H1 (cell line): ENCODE measurements at regions not wholly inside any gene's neighbourhood (a gene's known extent, or its start where the extent isn't known, plus 50 kb on each side); places are given as distances from the start of the nearest gene placed in this dataset.

Experiments used
- CHD2 ChIP-seq: IDR thresholded peaks from 2 replicates; pipeline ENCODE4 v1.6.1; 2012; ENCODE audit warnings: low read length, improper control_type of control experiment
- CTCF ChIP-seq, 3 experiments: IDR thresholded peaks; 1 replicate in 2 of 3; 2 replicates in 1 of 3; pipeline versions ENCODE4 v1.5.1 to v1.6.1; 2011; ENCODE audit warnings: low read length in 3 of 3, mild to moderate bottlenecking in 3 of 3, inconsistent platforms in 2 of 3, low read depth in 1 of 3, moderate library complexity in 1 of 3; ENCODE audit not compliant: insufficient read depth in 1 of 3; ENCODE audit errors: control extremely low read depth in 1 of 3
- EGR1 ChIP-seq: IDR thresholded peaks from 2 replicates; pipeline ENCODE4 v1.6.1; 2011; ENCODE audit warnings: low read depth, low read length, borderline replicate concordance
- EP300 ChIP-seq, 2 experiments: IDR thresholded peaks; 1 replicate in 1 of 2; 2 replicates in 1 of 2; pipeline ENCODE4 v1.6.1; 2011 to 2012; ENCODE audit warnings: low read depth in 2 of 2, low read length in 2 of 2, mild to moderate bottlenecking in 2 of 2, borderline replicate concordance in 1 of 2, inconsistent platforms in 1 of 2, moderate library complexity in 1 of 2
- EZH2 ChIP-seq: fragments of 200-600 bp; sonication (generic); IDR thresholded peaks from 2 replicates; pipeline ENCODE4 v1.7.1; 2012; ENCODE audit warnings: low read depth, mild to moderate bottlenecking, moderate library complexity, low read length, inconsistent platforms; ENCODE audit not compliant: severe bottlenecking
- POLR2A ChIP-seq, 2 experiments: IDR thresholded peaks; 1 replicate in 1 of 2; 2 replicates in 1 of 2; pipeline ENCODE4 v1.6.1; 2011; ENCODE audit warnings: low read depth in 2 of 2, low read length in 2 of 2, mild to moderate bottlenecking in 2 of 2; ENCODE audit errors: control extremely low read depth in 1 of 2
- POLR2AphosphoS5 ChIP-seq: IDR thresholded peaks from 2 replicates; pipeline ENCODE4 v1.6.1; 2011; ENCODE audit warnings: low read depth, low read length
- POU5F1 ChIP-seq: IDR thresholded peaks from 2 replicates; pipeline ENCODE4 v1.6.1; 2011; ENCODE audit warnings: low read depth, mild to moderate bottlenecking, low read length, moderate library complexity
- SRF ChIP-seq: IDR thresholded peaks from 2 replicates; pipeline ENCODE4 v1.6.1; 2011; ENCODE audit warnings: mild to moderate bottlenecking, low read depth, low read length, moderate library complexity
- TAF1 ChIP-seq: IDR thresholded peaks from 2 replicates; pipeline ENCODE4 v1.6.1; 2011; ENCODE audit warnings: mild to moderate bottlenecking, low read depth, low read length
- TCF12 ChIP-seq: IDR thresholded peaks from 2 replicates; pipeline ENCODE4 v1.6.1; 2011; ENCODE audit warnings: low read depth, mild to moderate bottlenecking, low read length
- USF2 ChIP-seq: IDR thresholded peaks from 2 replicates; pipeline ENCODE4 v1.6.1; 2011; ENCODE audit warnings: low read length, improper control_type of control experiment
- ZNF274 ChIP-seq: IDR thresholded peaks from 2 replicates; pipeline ENCODE4 v1.7.0; 2012; ENCODE audit warnings: low read length, borderline replicate concordance; ENCODE audit errors: extremely low read depth

GRCh38 chr11:45507916-45508315 is 157.5 kb downstream of the CHST1 start:
- no peak for TF ChIP-seq EZH2
- TF ChIP-seq POLR2A (IDR thresholded peaks at IDR 0.05; ENCODE audit: control extremely low read depth in 1 of 2, low read depth in 2 of 2, low read length in 2 of 2): no peak
- TF ChIP-seq SRF: no peak
- no peak for TF ChIP-seq CTCF (IDR thresholded peaks at IDR 0.05; ENCODE audit: control extremely low read depth in 1 of 3, insufficient read depth in 1 of 3, low read depth in 1 of 3, low read length in 3 of 3)
- no peak for TF ChIP-seq EGR1
- no peak for TF ChIP-seq ZNF274
- no peak for TF ChIP-seq POU5F1
- no peak for TF ChIP-seq CHD2
- no peak for TF ChIP-seq TCF12
- no peak for TF ChIP-seq POLR2AphosphoS5
- no peak for TF ChIP-seq TAF1
- TF ChIP-seq EP300 (IDR thresholded peaks at IDR 0.05; ENCODE audit: borderline replicate concordance in 1 of 2, low read depth in 2 of 2, low read length in 2 of 2): no peak
- no peak for TF ChIP-seq USF2
